ENCODE measurements at regions not wholly inside any gene's neighbourhood (a gene's known extent, or its start where the extent isn't known, plus 50 kb on each side); places are given as distances from the start of the nearest gene placed in this dataset.

DNA sequence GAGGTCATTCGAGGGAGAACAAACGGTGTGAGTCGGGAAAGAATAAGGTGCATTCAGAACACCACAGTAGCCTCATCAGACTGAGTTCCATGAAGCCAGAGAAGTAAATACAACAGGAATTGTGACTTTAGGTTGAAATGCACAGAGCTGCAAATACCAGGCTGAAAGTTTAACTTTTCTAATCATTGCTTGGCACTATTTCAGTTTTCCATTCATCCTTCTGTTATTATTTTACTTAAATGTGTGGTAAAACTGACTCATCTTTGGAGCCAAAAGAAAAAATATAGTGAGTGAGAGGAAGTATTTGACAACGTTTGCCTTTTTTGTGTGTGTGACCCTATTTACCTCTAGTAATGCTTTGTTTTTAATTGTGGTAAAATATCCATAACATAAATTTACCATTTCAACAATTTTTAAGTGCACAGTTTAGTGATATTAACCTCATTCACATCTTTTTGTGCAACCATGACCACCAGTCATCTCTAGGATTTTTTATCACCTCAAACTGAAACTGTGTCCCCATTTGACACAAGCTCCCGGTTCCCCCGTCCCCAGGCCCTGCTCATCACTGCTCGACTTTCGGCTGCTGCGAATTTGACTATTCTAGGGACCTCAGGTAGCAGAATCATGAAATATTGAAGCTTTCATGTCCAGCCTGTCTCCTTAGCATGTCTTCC is 166.8 kb downstream of the HSD17B3 start:
- ATAC-seq: no peak
- Histone ChIP-seq H3K4me1 (peaks cover 0 to 40% (median 0%) of the 10 kb centered on the region in 9 donors), H3K9me3 (peaks cover 0 to 6% (median 0%) of the 10 kb centered on the region in 11 donors), H3K36me3 (no peaks in the 10 kb centered on the region), H3K27me3 (peaks cover 0 to 15% (median 4%) of the 10 kb centered on the region in 7 donors), H3K27ac (no peak overlapping the region), H3K4me3 (no peak overlapping the region)
- no peak for DNase-seq
- TF ChIP-seq, protein P1, sequence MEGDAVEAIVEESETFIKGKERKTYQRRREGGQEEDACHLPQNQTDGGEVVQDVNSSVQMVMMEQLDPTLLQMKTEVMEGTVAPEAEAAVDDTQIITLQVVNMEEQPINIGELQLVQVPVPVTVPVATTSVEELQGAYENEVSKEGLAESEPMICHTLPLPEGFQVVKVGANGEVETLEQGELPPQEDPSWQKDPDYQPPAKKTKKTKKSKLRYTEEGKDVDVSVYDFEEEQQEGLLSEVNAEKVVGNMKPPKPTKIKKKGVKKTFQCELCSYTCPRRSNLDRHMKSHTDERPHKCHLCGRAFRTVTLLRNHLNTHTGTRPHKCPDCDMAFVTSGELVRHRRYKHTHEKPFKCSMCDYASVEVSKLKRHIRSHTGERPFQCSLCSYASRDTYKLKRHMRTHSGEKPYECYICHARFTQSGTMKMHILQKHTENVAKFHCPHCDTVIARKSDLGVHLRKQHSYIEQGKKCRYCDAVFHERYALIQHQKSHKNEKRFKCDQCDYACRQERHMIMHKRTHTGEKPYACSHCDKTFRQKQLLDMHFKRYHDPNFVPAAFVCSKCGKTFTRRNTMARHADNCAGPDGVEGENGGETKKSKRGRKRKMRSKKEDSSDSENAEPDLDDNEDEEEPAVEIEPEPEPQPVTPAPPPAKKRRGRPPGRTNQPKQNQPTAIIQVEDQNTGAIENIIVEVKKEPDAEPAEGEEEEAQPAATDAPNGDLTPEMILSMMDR (IDR thresholded peaks at IDR 0.05): no peak
- 78 to 79% methylated on average over 9 of the region's 9 CpGs for WGBS, 2 donors
- intact Hi-C loops (cut with DNase I): no loop called here

DNA sequence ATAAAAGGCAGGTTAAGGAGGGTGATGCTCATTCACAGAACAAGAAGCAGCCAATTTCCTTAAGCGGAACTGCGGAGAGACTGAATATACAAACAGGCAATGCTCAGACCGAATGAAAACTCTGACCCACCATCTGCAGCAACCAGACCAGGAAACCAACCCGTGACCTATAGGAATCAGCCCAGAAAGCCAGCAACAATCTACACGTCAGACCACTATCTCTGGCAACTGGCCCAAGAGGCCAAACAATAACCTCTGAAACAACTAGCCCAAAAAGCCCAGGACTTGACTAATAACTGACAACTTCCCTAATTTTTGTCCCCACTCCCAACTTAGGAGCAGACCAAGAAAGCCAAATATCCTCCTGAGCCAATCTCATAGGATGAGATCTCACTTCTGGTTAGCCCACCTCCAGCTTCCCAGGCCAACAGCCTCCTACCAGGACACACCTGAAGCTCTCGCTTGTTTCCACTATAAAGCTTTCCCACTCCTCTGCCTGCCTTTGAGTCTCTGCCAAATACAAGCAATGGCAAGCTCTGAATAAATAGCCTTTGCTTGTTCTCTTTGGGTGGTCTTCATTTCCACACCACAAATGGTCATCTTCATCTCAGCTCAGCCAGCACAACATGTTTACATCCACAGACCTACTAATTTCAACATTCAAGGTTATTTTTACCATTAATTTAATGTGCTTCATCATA is 168.5 kb downstream of the HSD17B3 start:
- DNase-seq (no peak), ATAC-seq (no peak)
- Histone ChIP-seq H3K27me3 (peaks cover 0 to 10% (median 0%) of the 10 kb centered on the region in 7 donors), H3K4me3 (no peak overlapping the region), H3K9me3 (peaks cover 0 to 6% (median 0%) of the 10 kb centered on the region in 11 donors), H3K36me3 (no peaks in the 10 kb centered on the region), H3K27ac (no peak overlapping the region), H3K4me1 (peaks cover 0 to 32% (median 0%) of the 10 kb centered on the region in 9 donors)
- WGBS, 2 donors: 88 to 89% methylated on average over 6 of the region's 6 CpGs
- intact Hi-C loops (cut with DNase I): no loop called here
- TF ChIP-seq, protein P1 (IDR thresholded peaks at IDR 0.05): no peak

DNA sequence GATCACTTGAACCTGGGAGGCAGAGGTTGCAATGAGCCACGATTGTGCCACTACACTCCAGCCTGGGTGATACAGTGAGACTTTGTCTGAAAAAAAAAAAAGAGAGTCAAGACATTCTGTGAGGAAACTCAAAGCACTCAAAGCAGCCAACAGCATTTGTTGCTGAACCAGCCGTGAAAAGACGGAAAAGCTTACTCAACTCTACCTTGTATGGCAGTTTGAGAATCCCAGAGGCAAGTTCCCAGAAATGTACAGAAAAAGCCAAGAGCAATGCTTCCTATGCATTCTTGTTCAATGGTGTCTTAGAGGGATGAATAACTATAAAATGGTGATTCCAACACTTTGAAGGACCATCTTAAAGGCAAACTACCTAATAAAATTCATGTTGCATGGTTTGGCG is 170.2 kb downstream of the HSD17B3 start:
- intact Hi-C loops (cut with DNase I): no loop called here
- H3K4me3 ChIP-seq: no peak overlapping the region
- no peaks in the 10 kb centered on the region for H3K36me3 ChIP-seq
- peaks cover 0 to 21% (median 0%) of the 10 kb centered on the region in 9 donors for H3K4me1 ChIP-seq
- ATAC-seq: no peak
- no peaks in the 10 kb centered on the region for H3K9me3 ChIP-seq
- peaks cover 0 to 11% (median 5%) of the 10 kb centered on the region in 7 donors for H3K27me3 ChIP-seq
- no peak for DNase-seq
- no peak overlapping the region for H3K27ac ChIP-seq
- TF ChIP-seq, protein P1 (IDR thresholded peaks at IDR 0.05): no peak
- WGBS, 2 donors: 84 to 89% methylated on average over 4 of the region's 4 CpGs

DNA sequence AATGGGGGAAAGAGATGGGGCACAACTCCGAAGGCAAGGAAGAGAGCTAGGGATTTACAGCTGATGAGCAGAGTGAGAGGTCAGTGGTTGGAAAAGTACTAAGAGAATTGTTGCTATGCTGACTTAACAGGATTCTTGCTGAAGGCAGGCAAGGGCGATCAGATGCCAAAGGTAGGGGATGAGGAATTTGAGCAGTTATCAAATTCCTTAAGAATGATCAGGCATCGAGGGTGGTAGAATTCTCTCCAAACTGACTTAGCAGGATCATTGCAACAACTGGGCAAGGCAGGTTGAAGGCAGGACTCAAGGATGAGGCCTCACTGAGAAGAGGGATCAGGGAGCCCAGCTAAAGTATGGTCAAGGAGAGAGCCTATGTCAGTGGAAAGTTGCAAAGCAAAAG is 171.0 kb downstream of the HSD17B3 start:
- H3K36me3 ChIP-seq: no peaks in the 10 kb centered on the region
- H3K9me3 ChIP-seq: no peaks in the 10 kb centered on the region
- ATAC-seq: no peak
- intact Hi-C loops (cut with DNase I): no loop called here
- no peak overlapping the region for H3K27ac ChIP-seq
- H3K4me3 ChIP-seq: no peak overlapping the region
- DNase-seq: no peak
- 92 to 96% methylated on average over 3 of the region's 3 CpGs for WGBS, 2 donors
- TF ChIP-seq, protein P1 (IDR thresholded peaks at IDR 0.05): no peak
- H3K27me3 ChIP-seq: peaks cover 0 to 14% (median 6%) of the 10 kb centered on the region in 7 donors
- H3K4me1 ChIP-seq: peaks cover 0 to 13% (median 0%) of the 10 kb centered on the region in 9 donors

Data from heart right ventricle (tissue), 16 donors.